HepG2 (cell line): ENCODE measurements at regions not wholly inside any gene's neighbourhood (a gene's known extent, or its start where the extent isn't known, plus 50 kb on each side); places are given as distances from the start of the nearest gene placed in this dataset.

Experiments
- ATAC-seq: fragments of 200-7000 bp; cut with Tn5 transposase; 3 replicates; pipeline ENCODE4 v1.9.1; 2020; ENCODE audit warnings: mild to moderate bottlenecking, moderate library complexity
- BruUV-seq: library from RNA; stranded (reverse); fragments of 400-500 nt; replicated peaks from 2 replicates; lab custom pipeline; 2021; lab: Mats Ljungman, UMichigan
- CTCF ChIA-PET: fragments of 300-600 bp; formaldehyde crosslinking; extraction: SDS; loops from one replicate; lab custom pipeline; 2021; ENCODE audit warnings: low total read pairs, inconsistent platforms, low intra/inter-chr PET ratio; lab: Yijun Ruan, JAX
- POLR2A ChIA-PET: fragments of 350-600 bp; sonication (Branson Sonifier 250); formaldehyde crosslinking; loops from one replicate; lab custom pipeline; 2020; ENCODE audit warnings: antibody characterized with exemption, inconsistent platforms; lab: Yijun Ruan, JAX
- DNase-seq: peaks from one replicate; pipeline ENCODE4 v3.0.0-alpha.2; 2015; ENCODE audit warnings: low spot score
- FAIRE-seq: peaks from 3 replicates; lab custom pipeline; 2011; peaks lifted over from hg19 to GRCh38; lab: Jason Lieb, UNC
- H2AFZ ChIP-seq: one replicate; pipeline ENCODE4 v1.6.1; 2011; ENCODE audit warnings: low read length, inconsistent platforms
- H3K27ac ChIP-seq: fragments of 300-600 bp; 3 replicates; pipeline ENCODE4 v1.8.0; 2011; ENCODE audit warnings: mixed run types, mild to moderate bottlenecking, mixed read lengths, low read length, inconsistent platforms; ENCODE audit not compliant: insufficient read depth; ENCODE audit errors: extremely low read length
- H3K27me3 ChIP-seq, 2 experiments: fragments of 200-600 bp in 1 of 2; 2 replicates in 1 of 2; 3 replicates in 1 of 2; pipeline versions ENCODE4 v1.6.0 to v1.8.0; 2011; ENCODE audit warnings: low read length in 2 of 2, mild to moderate bottlenecking in 2 of 2, moderate library complexity in 2 of 2, inconsistent platforms in 1 of 2; ENCODE audit not compliant: insufficient read depth in 2 of 2, control insufficient read depth in 1 of 2
- H3K36me3 ChIP-seq, 2 experiments: fragments of 200-600 bp in 1 of 2; replicated peaks in 1 of 2; 2 replicates in 1 of 2; 3 replicates in 1 of 2; pipeline versions ENCODE4 v1.5.1 to v1.8.0; 2011; ENCODE audit warnings: low read length in 2 of 2, inconsistent platforms in 1 of 2; ENCODE audit not compliant: insufficient read depth in 2 of 2, control insufficient read depth in 1 of 2
- H3K4me1 ChIP-seq: 2 replicates; pipeline ENCODE4 v1.5.1; 2012; ENCODE audit warnings: low read length, inconsistent platforms; ENCODE audit not compliant: insufficient read depth
- H3K4me2 ChIP-seq: 2 replicates; pipeline ENCODE4 v1.6.0; 2011; ENCODE audit warnings: low read depth, low read length, inconsistent platforms
- H3K4me3 ChIP-seq, 3 experiments: fragments of 200-600 bp in 1 of 3; sonication (generic), shearing (Covaris generic) in 1 of 3; replicated peaks in 1 of 3; 2 replicates each; pipeline ENCODE4 v1.5.1; 2011 to 2016; ENCODE audit warnings: low read length in 3 of 3, inconsistent platforms in 2 of 3, low read depth in 2 of 3, mild to moderate bottlenecking in 2 of 3, control low read depth in 1 of 3, mixed read lengths in 1 of 3; ENCODE audit not compliant: insufficient read depth in 1 of 3
- H3K79me2 ChIP-seq: one replicate; pipeline ENCODE4 v1.6.1; 2011; ENCODE audit warnings: low read length, inconsistent platforms; ENCODE audit not compliant: insufficient read depth
- H3K9ac ChIP-seq: 2 replicates; pipeline ENCODE4 v1.6.0; 2011; ENCODE audit warnings: mild to moderate bottlenecking, low read depth, low read length, inconsistent platforms; ENCODE audit not compliant: insufficient read depth
- H3K9me3 ChIP-seq: 2 replicates; pipeline ENCODE4 v1.5.1; 2012; ENCODE audit warnings: mild to moderate bottlenecking, low read length
- H4K20me1 ChIP-seq: 2 replicates; pipeline ENCODE4 v1.6.0; 2011; ENCODE audit warnings: inconsistent platforms, mild to moderate bottlenecking, low read length, moderate library complexity; ENCODE audit not compliant: insufficient read depth
- DZIP1 ChIP-seq: sonication (generic); formaldehyde crosslinking; IDR thresholded peaks from 2 replicates; pipeline ENCODE4 v1.5.0; 2020; ENCODE audit warnings: mild to moderate bottlenecking, missing genetic modification reagents
- ETV6 ChIP-seq: sonication (generic); formaldehyde crosslinking; conservative IDR thresholded peaks from 2 replicates; pipeline ENCODE4 v1.4.0; 2020; ENCODE audit warnings: missing genetic modification reagents
- JARID2 ChIP-seq: sonication (generic); formaldehyde crosslinking; IDR thresholded peaks from 2 replicates; pipeline ENCODE4 v1.8.1; 2023; ENCODE audit warnings: missing genetic modification reagents, inconsistent platforms; ENCODE audit not compliant: insufficient replicate concordance
- MTA3 ChIP-seq: sonication (generic); formaldehyde crosslinking; IDR thresholded peaks from 2 replicates; pipeline ENCODE4 v1.4.0; 2020; ENCODE audit warnings: missing genetic modification reagents
- PCBP2 ChIP-seq: fragments of 200-400 bp; formaldehyde crosslinking; optimal IDR thresholded peaks from 2 replicates; pipeline ENCODE3; 2018; ENCODE audit warnings: low read length, low read depth; ENCODE audit not compliant: poor library complexity, severe bottlenecking
- SIX1 ChIP-seq: sonication (generic); formaldehyde crosslinking; IDR thresholded peaks from 2 replicates; pipeline ENCODE4 v1.4.0; 2020; ENCODE audit warnings: missing genetic modification reagents, borderline replicate concordance
- SOX13 ChIP-seq, 3 experiments: fragments of 450-650 bp in 1 of 3; sonication (generic) in 1 of 3; formaldehyde crosslinking in 1 of 3; IDR thresholded peaks in 2 of 3; conservative IDR thresholded peaks in 1 of 3; 2 replicates each; pipeline versions ENCODE4 v1.5.0 to v1.6.1; 2016 to 2020; ENCODE audit warnings: antibody characterized with exemption in 1 of 3, mild to moderate bottlenecking in 1 of 3, missing compliant biosample characterization in 1 of 3, missing genetic modification reagents in 1 of 3, moderate library complexity in 1 of 3
- TOPORS ChIP-seq: sonication (generic); formaldehyde crosslinking; IDR thresholded peaks from 2 replicates; pipeline ENCODE4 v1.8.0; 2023; ENCODE audit warnings: mild to moderate bottlenecking, missing genetic modification reagents
- USF2 ChIP-seq, 2 experiments: sonication (generic) in 1 of 2; formaldehyde crosslinking in 1 of 2; IDR thresholded peaks; 2 replicates each; pipeline versions ENCODE4 v1.5.1 to v1.6.1; 2011 to 2020; ENCODE audit warnings: borderline replicate concordance in 1 of 2, low read depth in 1 of 2, low read length in 1 of 2, mild to moderate bottlenecking in 1 of 2, missing genetic modification reagents in 1 of 2, moderate library complexity in 1 of 2
- ZKSCAN1 ChIP-seq: fragments of 150-350 bp; IDR thresholded peaks from 2 replicates; pipeline ENCODE4 v1.6.1; 2014; ENCODE audit warnings: low read length
- ZNF101 ChIP-seq: sonication (generic); formaldehyde crosslinking; IDR thresholded peaks from 2 replicates; pipeline ENCODE4 v1.4.0; 2020; ENCODE audit warnings: mild to moderate bottlenecking, low read depth, missing genetic modification reagents, borderline replicate concordance
- ZNF12 ChIP-seq: sonication (generic); formaldehyde crosslinking; IDR thresholded peaks from 2 replicates; pipeline ENCODE4 v1.5.0; 2020; ENCODE audit warnings: missing genetic modification reagents
- ZNF160 ChIP-seq: sonication (generic); formaldehyde crosslinking; IDR thresholded peaks from 2 replicates; pipeline ENCODE4 v1.8.0; 2022; ENCODE audit warnings: mild to moderate bottlenecking, inconsistent platforms, missing genetic modification reagents
- ZNF251 ChIP-seq: sonication (generic); formaldehyde crosslinking; IDR thresholded peaks from 2 replicates; pipeline ENCODE4 v1.9.0; 2021; ENCODE audit warnings: mild to moderate bottlenecking, missing genetic modification reagents
- ZNF253 ChIP-seq: sonication (generic); formaldehyde crosslinking; IDR thresholded peaks from 2 replicates; pipeline ENCODE4 v1.8.0; 2022; ENCODE audit warnings: mild to moderate bottlenecking, missing genetic modification reagents, borderline replicate concordance
- ZNF674 ChIP-seq: sonication (generic); formaldehyde crosslinking; IDR thresholded peaks from 2 replicates; pipeline ENCODE4 v1.5.0; 2020; ENCODE audit warnings: low read depth, mild to moderate bottlenecking, missing genetic modification reagents
- ZNF788 ChIP-seq: sonication (generic); formaldehyde crosslinking; IDR thresholded peaks from 2 replicates; pipeline ENCODE4 v1.5.0; 2020; ENCODE audit warnings: mild to moderate bottlenecking, missing genetic modification reagents, borderline replicate concordance
- ZNF883 ChIP-seq: sonication (generic); formaldehyde crosslinking; IDR thresholded peaks from 2 replicates; pipeline ENCODE4 v1.5.1; 2020; ENCODE audit warnings: mild to moderate bottlenecking, missing genetic modification reagents; ENCODE audit errors: not compliant biosample characterization
- WGBS: methylation state at CpG from one replicate; pipeline ENCODE4 v1.1.6; 2017; ENCODE audit warnings: low lambda C conversion rate; 5-methylcytosine and 5-hydroxymethylcytosine counted together
- in situ Hi-C: cut with HindIII; loops from 2 replicates; pipeline ENCODE4 v1.10.0; 2017; ENCODE audit warnings: low pct_unique_long_range_greater_than_20kb; ENCODE audit not compliant: extremely low pct_ligation_motif_present
- intact Hi-C: fragments of 100-400 bp; cut with micrococcal nuclease; formaldehyde crosslinking; loops from one replicate; pipeline ENCODE4 v1.10.0; 2022; ENCODE audit not compliant: unreplicated experiment

- no peaks in the 10 kb centered on the region for H3K4me1 ChIP-seq
- no peak overlapping the region for H3K27ac ChIP-seq
- no peaks in the 10 kb centered on the region; a peak in 1 of 5 replicates for H3K27me3 ChIP-seq
- ATAC-seq = no peak
- H3K36me3 ChIP-seq = no peaks in the 10 kb centered on the region
- H3K9me3 ChIP-seq = no peaks in the 10 kb centered on the region
- H3K4me2 ChIP-seq = no peak overlapping the region
- no peaks in the 10 kb centered on the region for H4K20me1 ChIP-seq
- H2AFZ ChIP-seq = no peak overlapping the region
- FAIRE-seq = no peak
- in situ Hi-C loops = no loop called here
- ChIA-PET POLR2A (no interaction called here), CTCF (no interaction called here)
- 46% methylated on average over 5 of the region's 5 CpGs for WGBS
- no TSS peak for BruUV-seq
- intact Hi-C loops = no loop called here
- no peak for DNase-seq
- no peaks in the 10 kb centered on the region for H3K79me2 ChIP-seq
- no peak overlapping the region for H3K9ac ChIP-seq
- TF ChIP-seq SIX1 (CRISPR knock-in tag) (no peak), ZNF788 (CRISPR knock-in tag) (no peak), ZNF253 (CRISPR knock-in tag) (no peak), USF2 (IDR thresholded peaks at IDR 0.05; ENCODE audit: low read depth, low read length) (no peak), USF2 (CRISPR knock-in tag; IDR thresholded peaks at IDR 0.05; ENCODE audit: borderline replicate concordance) (no peak), DZIP1 (CRISPR knock-in tag) (no peak), ZKSCAN1 (no peak), TOPORS (CRISPR knock-in tag) (no peak), ETV6 (CRISPR knock-in tag) (no peak), ZNF674 (CRISPR knock-in tag) (no peak), PCBP2 (no peak), SOX13 (IDR thresholded peaks at IDR 0.05) (no peak), SOX13 (CRISPR knock-in tag; conservative IDR thresholded peaks at IDR 0.05 in 1 of 2, IDR thresholded peaks at IDR 0.05 in 1 of 2) (no peak), ZNF251 (CRISPR knock-in tag) (no peak), ZNF883 (CRISPR knock-in tag) (no peak), ZNF12 (CRISPR knock-in tag) (no peak), ZNF101 (no peak), JARID2 (no peak), MTA3 (no peak), ZNF160 (CRISPR knock-in tag) (no peak)
- H3K4me3 ChIP-seq = no peak overlapping the region
Observed at GRCh38 chr1:209425959-209426358, 157.6 kb upstream of the CAMK1G start.
